ENCODE measurements at regions not wholly inside any gene's neighbourhood (a gene's known extent, or its start where the extent isn't known, plus 50 kb on each side); places are given as distances from the start of the nearest gene placed in this dataset.

DNA sequence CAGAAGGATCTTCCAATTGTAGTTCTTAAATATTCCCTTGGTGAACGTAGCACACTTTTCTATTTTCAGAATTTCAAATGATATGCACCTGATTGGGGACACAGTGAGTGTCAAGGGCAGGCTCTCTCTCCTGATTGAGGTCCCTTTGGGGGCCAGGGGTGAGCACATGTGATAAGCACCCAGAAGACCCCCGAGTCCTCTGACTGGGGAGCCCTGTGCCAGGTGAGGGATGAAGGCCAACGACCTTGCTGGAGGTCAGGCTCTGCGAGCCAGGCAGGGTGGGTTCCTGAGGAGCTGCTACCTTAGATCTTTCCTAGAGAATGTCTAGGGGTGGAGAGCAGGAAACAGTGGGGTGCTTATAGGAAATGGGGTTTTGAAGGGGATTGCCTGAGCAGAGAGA, 1253.9 kb downstream of the BRD1 start:
- ATAC-seq (no peak), DNase-seq (ENCODE audit: missing footprints) (peak; percentile 4)
- intact Hi-C loops (cut with DNase I) = loop anchor here (10.0 kb wide), 2 partner anchors 731 to 1061 kb away; no protein-coding TSS in a partner anchor

DNA sequence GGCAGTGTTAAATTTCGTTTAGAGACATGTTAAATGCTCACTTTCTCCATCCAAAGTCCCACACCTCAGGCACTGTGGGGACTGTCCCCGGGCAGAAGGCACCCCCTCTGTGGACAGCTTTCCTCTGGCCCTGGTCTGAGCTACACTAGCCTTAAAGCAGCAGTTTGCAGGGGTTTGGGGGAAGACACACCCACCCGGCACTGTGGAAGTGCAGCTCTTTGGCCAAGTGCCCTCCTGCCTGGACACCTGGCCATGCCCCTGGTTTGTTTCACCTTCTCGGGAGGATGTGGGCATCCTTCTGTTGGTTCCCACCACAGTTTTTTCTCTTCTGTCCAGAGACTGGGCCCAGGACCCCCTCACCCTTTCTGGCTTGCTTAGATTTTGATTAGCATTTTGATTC, 1254.7 kb downstream of the BRD1 start:
- intact Hi-C loops (cut with DNase I) = loop anchor here (10.0 kb wide), 2 partner anchors 732 to 1062 kb away; no protein-coding TSS in a partner anchor
- DNase-seq (ENCODE audit: missing footprints) (no peak), ATAC-seq (no peak)

DNA sequence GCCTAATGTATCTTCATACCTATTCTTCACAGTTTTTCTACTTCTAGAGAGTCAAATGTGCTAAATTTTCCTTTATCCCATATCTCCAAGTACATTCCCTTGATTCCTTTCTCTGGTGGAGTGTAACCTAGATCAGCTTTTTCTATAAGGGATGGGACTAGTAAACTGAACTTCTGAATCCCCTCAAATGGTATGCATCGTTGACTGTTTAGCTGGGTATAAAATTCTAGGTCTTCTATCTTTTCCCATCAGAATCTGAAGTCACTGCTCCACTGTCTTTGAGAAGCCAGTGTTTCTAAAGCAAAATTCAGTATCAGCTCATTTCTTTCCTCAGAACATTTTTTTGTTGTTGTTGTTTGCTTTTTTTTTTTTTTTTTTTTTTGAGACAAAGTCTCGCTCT, 1256.8 kb downstream of the BRD1 start:
- intact Hi-C loops (cut with DNase I) = loop anchor here (10.0 kb wide), 2 partner anchors 734 to 1064 kb away; no protein-coding TSS in a partner anchor
- ATAC-seq (no peak), DNase-seq (ENCODE audit: missing footprints) (no peak)

DNA sequence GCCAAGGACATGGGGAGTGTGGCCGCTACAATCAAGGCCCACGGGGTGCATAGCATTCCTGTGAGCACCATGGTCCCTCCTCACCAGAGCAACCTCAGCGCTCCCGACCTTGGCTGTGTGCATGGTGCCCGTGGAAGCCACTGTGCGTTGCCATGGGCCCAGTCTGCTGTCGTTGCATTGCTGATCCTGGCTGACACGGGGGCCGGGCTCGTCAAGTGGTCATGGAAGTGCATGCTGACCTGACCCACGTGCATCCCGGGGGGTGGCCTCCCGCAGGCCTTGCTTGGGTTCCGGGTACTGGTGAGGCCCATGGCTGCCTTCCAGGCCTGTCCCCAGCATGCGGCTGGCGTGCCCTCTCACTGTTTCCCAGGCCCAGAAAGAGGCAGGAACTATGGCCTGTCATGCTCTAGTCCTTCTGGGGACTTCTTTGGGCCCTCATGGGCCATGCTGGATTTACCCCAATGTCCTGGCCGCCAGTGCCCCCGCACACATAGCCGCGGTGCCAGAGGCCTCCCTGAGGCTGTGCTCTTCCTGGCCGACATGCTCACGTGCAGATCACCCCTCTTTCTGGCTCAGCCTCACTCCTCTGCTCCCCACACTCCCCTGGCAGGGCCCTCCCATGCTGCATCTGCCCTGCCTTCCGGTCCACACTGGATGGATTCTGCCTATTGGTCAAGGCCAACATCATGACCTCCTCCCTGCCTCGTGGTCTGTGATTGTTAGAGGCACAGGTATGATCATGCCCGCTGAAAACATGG, 1258.0 kb downstream of the BRD1 start:
- no peak for ATAC-seq
- DNase-seq (ENCODE audit: missing footprints) = peak; percentile 49
- intact Hi-C loops (cut with DNase I) = loop anchor here (10.0 kb wide), 2 partner anchors 735 to 1065 kb away; no protein-coding TSS in a partner anchor

DNA sequence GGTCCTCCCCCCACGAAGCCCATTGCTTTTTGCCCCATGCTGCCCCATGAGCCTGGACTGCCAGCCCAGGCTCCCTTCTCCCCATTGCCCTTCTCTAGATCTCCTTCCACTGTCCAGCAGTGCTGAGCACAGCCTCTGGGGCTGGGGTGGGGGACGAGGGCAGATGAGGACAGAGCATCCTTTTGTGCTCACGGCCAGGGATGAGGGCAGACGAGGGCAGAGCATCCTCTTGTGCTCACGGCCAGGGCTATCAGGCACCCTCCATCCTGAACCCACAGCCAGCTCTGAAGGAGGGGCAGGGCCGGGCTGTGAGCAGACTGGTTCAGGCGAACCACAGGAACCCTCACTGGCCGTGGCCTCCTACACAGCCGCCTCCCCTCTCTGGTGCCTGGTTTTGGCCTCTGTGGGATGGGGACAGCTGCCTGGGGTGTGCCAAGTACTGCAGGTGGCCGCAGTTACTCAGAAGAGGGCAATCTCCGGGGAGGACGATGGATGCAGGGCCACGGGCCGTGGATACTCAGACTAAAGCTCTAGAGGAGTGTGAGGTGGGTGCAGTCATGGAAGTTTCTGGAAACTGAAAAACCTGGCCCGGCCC, 1258.8 kb downstream of the BRD1 start:
- DNase-seq (ENCODE audit: missing footprints) (no peak), ATAC-seq (no peak)
- intact Hi-C loops (cut with DNase I) = no loop called here

DNA sequence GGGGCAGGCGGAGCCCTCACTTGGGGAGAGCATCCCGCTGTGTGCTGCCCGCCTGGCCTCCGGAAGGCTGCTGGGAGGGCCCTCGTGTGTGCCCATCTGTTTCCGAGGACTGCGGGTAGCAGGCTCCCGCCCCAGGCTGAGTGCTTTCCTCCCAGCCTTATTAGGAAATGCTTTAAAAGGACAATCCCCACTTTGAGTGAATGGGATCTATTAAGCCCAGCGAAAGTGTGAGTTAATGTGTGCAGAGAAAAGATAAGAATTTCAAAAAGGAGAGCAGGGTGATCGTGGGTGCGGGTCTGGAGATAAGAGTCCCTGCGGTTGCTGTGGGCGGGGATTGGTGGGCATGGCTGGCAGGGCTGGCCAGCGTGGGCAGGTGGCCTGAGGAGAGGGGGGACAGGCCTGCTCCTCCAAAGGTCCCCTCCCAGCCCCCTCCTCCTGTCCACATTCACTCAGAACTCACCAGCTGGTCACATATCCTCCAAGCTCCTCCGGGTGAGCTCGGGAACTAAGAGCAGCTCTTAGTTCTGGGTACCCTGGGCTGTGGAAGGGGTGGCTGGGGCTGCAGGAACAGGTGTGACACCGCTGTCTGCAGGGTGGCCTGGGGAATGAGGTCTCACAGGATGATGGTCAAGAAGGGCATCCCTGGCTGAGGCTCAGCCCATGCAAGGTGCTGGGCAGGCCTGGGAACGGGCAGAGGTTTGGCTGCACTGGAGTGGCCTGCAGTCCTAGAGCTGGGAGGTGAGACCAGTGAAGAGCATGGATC, 1260.3 kb downstream of the BRD1 start:
- DNase-seq (ENCODE audit: missing footprints) (peak; percentile 41), ATAC-seq (no peak)
- intact Hi-C loops (cut with DNase I) = no loop called here

DNA sequence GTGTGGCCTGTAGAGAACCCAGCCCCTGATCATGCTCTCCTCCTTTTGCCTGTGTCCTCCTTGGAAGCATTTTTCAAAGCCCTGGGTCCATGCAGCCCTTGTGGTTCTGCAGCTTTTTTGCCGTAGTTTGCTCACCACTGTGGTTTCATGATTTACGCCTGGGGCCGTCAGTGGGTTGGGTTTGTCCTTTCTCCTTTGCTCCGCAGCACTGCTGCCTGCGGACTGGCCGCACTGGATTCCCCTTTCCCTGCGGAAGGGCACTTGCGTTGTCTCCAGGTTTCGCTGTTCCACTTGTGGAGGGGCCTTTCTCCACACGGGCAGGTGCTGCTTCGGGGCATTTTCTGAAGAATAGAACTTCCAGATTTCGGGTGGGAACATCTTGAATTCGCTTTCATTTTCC, 1260.9 kb downstream of the BRD1 start:
- DNase-seq (ENCODE audit: missing footprints) = no peak
- ATAC-seq = no peak
- intact Hi-C loops (cut with DNase I) = no loop called here

DNA sequence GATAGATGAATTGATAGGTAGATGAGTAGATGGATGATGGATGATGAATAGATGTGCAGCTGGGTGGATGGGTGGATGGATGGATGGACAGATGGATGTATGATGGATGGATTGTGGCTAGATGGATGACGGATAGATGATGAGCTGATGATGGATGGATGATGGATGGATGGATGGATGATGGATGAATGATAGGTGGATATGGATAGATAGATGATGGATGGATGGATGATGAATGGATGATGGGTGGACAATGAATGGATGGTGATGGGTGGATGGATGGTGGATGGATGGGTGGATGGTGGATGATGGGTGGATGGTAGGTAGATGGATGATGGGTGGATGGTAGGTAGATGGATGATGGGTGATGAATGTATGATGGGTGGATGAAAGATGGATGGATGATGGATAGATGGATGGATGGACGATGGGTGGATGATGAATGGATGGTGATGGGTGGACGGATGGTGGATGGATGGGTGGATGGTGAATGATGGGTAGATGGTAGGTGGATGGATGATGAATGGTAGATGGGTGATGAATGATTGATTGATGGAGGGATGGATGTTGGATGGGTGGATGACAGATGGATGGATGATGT, 1261.7 kb downstream of the BRD1 start:
- intact Hi-C loops (cut with DNase I) = no loop called here
- DNase-seq (ENCODE audit: missing footprints) (peak; percentile 7), ATAC-seq (no peak)

DNA sequence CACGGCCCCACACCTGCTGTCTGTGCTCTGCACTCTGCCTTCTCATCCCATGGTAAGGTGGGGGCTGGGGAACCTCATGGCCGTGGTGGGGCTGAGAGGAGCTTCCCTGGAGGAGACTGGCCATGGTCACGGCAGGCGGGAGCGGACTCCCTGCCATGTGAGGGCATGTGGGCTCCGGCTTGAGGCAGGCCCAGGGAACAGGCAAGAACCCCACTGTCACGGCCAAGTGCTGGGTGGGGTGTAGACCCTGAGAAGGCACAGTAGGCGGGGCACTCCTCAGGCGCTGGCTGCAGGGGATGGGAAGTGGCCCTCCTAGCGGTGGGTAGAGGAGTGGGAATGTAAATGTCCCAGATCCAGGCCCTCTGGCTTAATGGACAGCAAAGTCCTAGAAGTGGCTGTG, 1262.7 kb downstream of the BRD1 start:
- intact Hi-C loops (cut with DNase I) = no loop called here
- ATAC-seq (no peak), DNase-seq (ENCODE audit: missing footprints) (peak; percentile 35)

DNA sequence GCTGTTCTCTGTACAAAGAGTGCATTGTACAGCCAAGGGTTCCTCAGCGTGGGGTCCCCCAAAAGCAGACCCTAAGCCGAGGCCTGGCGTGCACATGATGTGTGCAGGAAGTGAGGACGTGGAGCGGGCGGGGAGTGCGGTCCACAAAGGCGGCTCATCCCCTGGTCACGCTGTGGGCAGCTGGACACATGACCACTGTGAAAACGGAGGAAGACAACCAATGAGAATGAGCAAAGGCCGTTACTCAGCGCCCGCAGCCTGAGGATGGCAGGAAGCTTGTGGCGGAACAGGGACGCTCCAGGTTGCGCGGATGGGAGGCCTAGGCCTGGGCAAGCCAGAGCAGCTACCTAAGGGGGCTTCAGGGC, 1263.7 kb downstream of the BRD1 start:
- intact Hi-C loops (cut with DNase I) = no loop called here
- ATAC-seq = no peak
- peak; percentile 17 for DNase-seq (ENCODE audit: missing footprints)

DNA sequence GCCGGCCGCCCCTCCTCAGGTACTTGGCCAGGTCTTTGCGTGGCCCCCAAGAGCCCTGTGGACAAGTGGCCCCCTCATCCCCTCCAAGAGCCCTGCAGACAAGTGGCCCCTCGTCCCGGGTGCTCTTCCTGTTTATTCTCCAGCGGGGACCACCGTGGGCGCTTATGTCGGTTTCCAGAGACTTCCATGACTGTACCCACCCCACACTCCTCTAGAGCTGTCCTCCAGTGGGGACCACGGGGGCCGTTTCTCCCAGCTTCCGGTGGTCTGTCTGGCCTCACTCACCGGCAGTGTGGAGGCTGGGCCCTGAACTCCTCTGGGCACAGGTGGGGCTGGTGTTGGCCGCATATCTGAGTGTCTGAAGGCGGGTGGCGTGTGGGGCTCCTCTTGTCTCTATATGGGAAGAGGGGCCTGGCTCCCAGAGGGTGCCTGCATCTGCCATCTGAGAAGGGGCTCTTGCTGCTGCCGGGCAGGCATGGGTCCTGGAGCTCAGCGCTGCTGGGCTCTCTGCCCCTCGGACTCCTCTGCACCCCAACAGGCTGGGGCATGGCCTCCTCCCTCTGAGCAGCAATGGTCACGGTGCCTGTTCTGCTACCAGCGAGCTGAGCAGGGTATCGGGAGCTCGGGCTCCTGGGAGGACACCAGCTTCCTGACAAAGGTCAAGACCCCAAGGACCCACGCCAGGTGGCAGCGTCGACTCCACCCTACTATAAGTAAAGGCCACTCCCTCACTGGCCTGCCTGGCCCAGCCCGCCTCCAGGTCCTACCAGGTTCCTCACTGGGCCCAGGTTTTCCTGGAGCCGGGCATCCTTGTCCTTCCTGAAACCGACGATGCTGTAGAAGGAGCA, 1264.3 kb downstream of the BRD1 start:
- DNase-seq (ENCODE audit: missing footprints) (peak; percentile 51), ATAC-seq (no peak)
- intact Hi-C loops (cut with DNase I) = no loop called here

DNA sequence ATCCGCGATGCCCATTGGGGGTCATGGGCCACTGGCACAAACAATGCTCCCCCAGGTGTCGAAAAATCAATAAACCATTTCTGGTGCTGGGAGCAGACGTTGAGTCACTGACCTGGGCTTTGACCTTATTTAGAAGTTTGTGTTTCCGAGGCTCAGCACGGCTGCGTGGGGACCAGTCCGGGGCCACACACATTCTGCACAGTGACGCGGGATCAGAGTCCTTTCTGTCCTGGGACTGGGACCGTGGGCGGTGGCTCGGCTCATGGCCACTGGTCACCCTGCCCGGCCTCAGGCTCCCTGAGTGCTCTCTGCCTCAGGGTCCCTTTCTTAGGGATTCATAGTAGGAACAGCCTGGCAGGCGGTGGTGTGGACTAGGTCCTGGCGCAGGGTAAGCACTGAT, 1266.0 kb downstream of the BRD1 start:
- DNase-seq (ENCODE audit: missing footprints) = peak; percentile 39
- intact Hi-C loops (cut with DNase I) = no loop called here
- no peak for ATAC-seq

DNA sequence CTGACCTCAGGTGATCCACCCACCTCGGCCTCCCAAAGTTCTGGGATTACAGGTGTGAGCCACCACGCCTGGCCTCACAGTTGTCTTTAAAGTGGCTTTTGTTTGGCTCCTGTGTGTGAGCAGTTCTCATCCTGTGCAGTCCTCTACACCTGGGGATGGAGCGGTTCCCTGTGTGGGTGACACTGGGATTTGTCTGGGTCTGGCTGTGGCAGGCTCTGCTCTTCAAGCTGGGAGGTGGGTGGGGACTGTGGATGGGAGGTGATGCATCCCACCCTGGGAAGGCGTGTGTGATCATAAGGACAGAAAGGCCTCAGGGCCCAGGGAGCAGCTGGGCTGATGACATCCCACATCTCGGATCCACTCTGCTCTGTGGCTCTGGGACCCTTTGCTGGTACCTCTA, 1266.8 kb downstream of the BRD1 start:
- intact Hi-C loops (cut with DNase I) = no loop called here
- ATAC-seq (no peak), DNase-seq (ENCODE audit: missing footprints) (peak; percentile 41)

DNA sequence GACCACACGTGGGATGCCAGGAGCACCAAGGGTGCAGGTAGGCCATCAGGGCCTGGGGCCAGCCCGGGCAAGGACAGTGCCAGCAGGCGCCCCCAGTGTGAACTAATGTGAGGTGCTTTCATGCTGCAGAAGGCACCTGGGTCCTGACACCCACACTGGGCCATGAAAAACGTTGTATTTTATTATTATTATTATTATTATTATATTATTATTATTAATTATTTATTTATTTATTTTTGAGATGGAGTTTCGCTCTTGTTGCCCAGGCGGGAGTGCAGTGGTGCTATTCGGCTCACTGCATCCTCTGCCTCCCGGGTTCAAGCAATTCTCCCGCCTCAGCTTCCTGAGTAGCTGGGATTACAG, 1267.3 kb downstream of the BRD1 start:
- intact Hi-C loops (cut with DNase I) = no loop called here
- ATAC-seq = no peak
- peak; percentile 48 for DNase-seq (ENCODE audit: missing footprints)

DNA sequence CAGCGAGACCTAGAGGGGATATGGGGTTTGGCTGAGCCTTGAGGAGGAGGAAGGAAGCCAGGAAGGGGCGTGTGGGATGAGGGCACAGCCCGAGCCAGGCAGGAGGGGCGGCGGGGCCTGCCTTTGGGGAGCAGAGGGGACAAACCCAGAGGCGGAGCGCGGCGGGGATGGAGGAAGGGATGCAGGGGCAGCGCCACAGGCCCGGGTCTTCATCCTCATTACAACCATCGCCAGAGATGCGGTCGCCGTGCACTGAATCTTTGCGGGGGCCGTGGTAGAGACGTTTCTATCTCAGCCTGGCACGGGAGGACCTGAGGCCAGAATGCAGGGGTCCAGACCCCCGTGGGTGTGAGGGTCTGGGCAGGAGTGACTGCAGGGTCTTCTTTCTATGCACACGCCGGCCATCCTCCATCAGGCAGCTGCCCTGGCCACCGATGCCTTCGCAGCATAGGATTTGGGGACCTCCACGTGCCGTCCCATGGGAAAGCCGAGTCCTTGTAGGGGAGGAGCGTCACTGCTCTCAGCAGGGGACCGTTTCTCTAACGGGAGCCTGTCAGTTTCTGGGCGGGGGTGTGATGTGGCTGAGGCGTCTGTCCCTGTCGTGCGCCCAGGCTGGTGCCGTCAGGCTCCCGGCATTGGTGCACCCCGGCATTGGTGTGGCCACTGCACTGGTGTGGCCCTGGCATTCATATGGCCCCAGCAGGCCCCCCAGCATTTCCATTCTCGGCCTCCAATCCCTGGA, 1267.9 kb downstream of the BRD1 start:
- DNase-seq (ENCODE audit: missing footprints) = peak; percentile 67
- intact Hi-C loops (cut with DNase I) = no loop called here
- no peak for ATAC-seq

DNA sequence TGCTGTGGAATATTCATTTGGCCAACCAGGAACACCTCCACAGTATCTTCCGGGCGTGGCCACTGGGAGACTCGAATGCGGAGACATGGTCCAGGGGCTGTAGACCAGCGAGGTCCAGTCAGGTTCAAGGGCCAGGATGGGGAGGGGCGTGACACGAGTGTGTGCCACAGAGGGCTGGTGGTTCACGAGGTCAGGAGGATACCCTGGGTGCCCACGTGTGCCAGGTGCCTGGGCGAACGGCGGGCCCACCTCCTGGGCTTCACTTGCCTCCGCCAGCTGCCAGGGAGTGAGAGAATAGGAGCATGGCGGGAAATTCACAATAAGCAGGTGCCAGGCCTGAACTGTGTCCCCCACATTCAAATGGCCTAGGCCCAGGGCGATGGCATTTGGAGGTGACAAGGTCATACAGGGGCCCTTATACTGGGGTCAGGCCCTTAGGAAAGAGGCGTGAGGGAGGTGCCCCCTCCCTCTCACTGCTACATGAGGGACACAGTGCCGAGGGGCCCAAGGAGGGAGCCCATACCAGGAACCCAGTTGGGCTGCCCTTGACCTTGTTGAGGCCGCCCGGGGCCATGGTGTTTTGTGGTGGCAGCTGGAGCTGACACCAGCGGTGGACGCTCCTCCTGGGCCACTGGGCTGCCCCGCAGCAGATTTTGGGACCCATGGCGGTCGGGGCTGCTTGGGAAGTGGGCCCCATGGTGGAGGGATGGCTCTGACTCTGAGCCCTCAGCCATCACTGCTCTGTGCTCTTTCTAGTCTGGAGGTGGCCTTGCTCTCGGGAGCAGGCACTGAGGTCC, 1268.9 kb downstream of the BRD1 start:
- ATAC-seq (peak; percentile 20), DNase-seq (ENCODE audit: missing footprints) (peak; percentile 63)
- intact Hi-C loops (cut with DNase I) = no loop called here

DNA sequence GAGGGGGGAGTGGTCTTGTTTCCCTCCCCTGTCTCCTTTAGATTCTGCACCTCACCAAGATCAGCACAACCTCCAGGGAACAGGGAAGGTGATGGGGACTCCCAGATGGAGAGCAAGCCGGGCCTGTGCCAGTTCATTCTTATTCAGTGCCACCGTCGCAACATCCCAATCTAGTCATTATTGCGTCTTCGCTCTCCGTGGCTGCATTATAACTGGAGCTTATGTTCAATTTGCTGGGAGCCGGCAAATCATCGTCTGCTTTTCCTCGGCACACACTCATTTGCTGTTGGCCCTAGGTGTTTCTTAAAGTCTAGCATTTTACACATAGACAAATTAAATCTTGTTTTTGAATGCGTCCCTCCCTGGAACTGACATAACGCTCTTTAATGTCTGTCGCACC, 1269.7 kb downstream of the BRD1 start:
- intact Hi-C loops (cut with DNase I) = no loop called here
- no peak for ATAC-seq
- peak; percentile 23 for DNase-seq (ENCODE audit: missing footprints)

Data from Right ventricle myocardium inferior (tissue), 1 donor.